GM21825 (cell line): ENCODE measurements at regions not wholly inside any gene's neighbourhood (a gene's known extent, or its start where the extent isn't known, plus 50 kb on each side); places are given as distances from the start of the nearest gene placed in this dataset.

ENCODE experiments used
- ATAC-seq: cut with Tn5 transposase; IDR thresholded peaks from one replicate; pipeline ENCODE4 v1.9.1; 2021; ENCODE audit warnings: mild to moderate bottlenecking, moderate library complexity; ENCODE audit not compliant: unreplicated experiment

- ATAC-seq, result no peak
Measured at GRCh38 chr3:109897734-109898133, 560.4 kb upstream of the DPPA4 start.

GRCh38 chr3:109899925-109900324, 562.6 kb upstream of the DPPA4 start:
- no peak for ATAC-seq

GRCh38 chr3:109900783-109901182, 563.4 kb upstream of the DPPA4 start:
- ATAC-seq, result no peak

GRCh38 chr3:109902549-109902948, 565.2 kb upstream of the DPPA4 start:
- ATAC-seq, result no peak

GRCh38 chr3:109903100-109903499, 565.8 kb upstream of the DPPA4 start:
- ATAC-seq, result no peak

GRCh38 chr3:109910772-109911171, 573.4 kb upstream of the DPPA4 start:
- no peak for ATAC-seq

- ATAC-seq, result no peak
Measured at GRCh38 chr3:109918740-109919139, 581.4 kb upstream of the DPPA4 start.

- no peak for ATAC-seq
Measured at GRCh38 chr3:109920749-109921148, 583.4 kb upstream of the DPPA4 start.

GRCh38 chr3:109921509-109921908, 584.2 kb upstream of the DPPA4 start:
- ATAC-seq, result no peak

- ATAC-seq, result no peak
Measured at GRCh38 chr3:109922856-109923255, 585.5 kb upstream of the DPPA4 start.

- ATAC-seq, result no peak
Measured at GRCh38 chr3:109923431-109923830, 586.1 kb upstream of the DPPA4 start.

- ATAC-seq, result no peak
Measured at GRCh38 chr3:109924196-109924595, 586.9 kb upstream of the DPPA4 start.

- no peak for ATAC-seq
Measured at GRCh38 chr3:109926376-109926775, 589.0 kb upstream of the DPPA4 start.

GRCh38 chr3:109927161-109927560, 589.8 kb upstream of the DPPA4 start:
- no peak for ATAC-seq

GRCh38 chr3:109927726-109928125, 590.4 kb upstream of the DPPA4 start:
- ATAC-seq, result no peak

GRCh38 chr3:109930582-109930981, 593.2 kb upstream of the DPPA4 start:
- ATAC-seq, result no peak

GRCh38 chr3:109933576-109933975, 596.2 kb upstream of the DPPA4 start:
- no peak for ATAC-seq

GRCh38 chr3:109939817-109940216, 602.5 kb upstream of the DPPA4 start:
- no peak for ATAC-seq

GRCh38 chr3:109943181-109943580, 605.8 kb upstream of the DPPA4 start:
- ATAC-seq, result no peak

- ATAC-seq, result no peak
Measured at GRCh38 chr3:109944836-109945235, 607.5 kb upstream of the DPPA4 start.

- no peak for ATAC-seq
Measured at GRCh38 chr3:109952924-109953323, 615.6 kb upstream of the DPPA4 start.

- no peak for ATAC-seq
Measured at GRCh38 chr3:109963831-109964230, 626.5 kb upstream of the DPPA4 start.

GRCh38 chr3:109973733-109974132, 636.4 kb upstream of the DPPA4 start:
- no peak for ATAC-seq

- ATAC-seq, result no peak
Measured at GRCh38 chr3:109977897-109978296, 640.6 kb upstream of the DPPA4 start.
